ENCODE measurements at regions not wholly inside any gene's neighbourhood (a gene's known extent, or its start where the extent isn't known, plus 50 kb on each side); places are given as distances from the start of the nearest gene placed in this dataset.
"Not testable (repeated sequence)": the region's sequence is repeated elsewhere in the genome, so short reads cannot be mapped to it uniquely, and the experiment has no call there.

DNA sequence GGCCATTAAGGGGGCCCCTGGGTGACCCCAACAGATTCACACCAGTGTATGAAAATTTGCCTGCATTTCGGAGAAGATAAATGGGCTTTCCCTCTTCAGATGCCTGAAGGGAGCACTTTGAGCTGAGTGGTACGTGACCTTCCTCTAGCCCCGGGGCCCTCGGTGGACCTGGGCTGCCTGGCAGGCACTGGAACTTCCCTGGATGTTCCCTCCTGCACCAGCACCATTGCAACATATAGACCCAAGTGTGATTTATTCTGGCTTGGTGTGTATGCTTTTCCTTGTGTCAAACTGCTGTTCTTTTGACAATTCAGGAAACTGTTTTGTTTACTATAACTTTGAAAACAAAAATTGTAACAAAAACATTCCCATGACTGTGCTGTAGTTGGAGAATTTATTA is 93.8 kb downstream of the TNFRSF13B start:
- no peak for DNase-seq (ENCODE audit: extremely low read depth, insufficient read length)
- Histone ChIP-seq H3K36me3 (ENCODE audit: control insufficient read depth, insufficient read depth, low read length) (no peaks in the 10 kb centered on the region), H3K4me3 (replicated peaks; ENCODE audit: low read depth, low read length) (no peak overlapping the region), H3K27me3 (replicated peaks; ENCODE audit: control insufficient read depth, insufficient read depth, low read length) (no peaks in the 10 kb centered on the region; the same call in none of the 2 replicates)
- TF ChIP-seq, protein P1, sequence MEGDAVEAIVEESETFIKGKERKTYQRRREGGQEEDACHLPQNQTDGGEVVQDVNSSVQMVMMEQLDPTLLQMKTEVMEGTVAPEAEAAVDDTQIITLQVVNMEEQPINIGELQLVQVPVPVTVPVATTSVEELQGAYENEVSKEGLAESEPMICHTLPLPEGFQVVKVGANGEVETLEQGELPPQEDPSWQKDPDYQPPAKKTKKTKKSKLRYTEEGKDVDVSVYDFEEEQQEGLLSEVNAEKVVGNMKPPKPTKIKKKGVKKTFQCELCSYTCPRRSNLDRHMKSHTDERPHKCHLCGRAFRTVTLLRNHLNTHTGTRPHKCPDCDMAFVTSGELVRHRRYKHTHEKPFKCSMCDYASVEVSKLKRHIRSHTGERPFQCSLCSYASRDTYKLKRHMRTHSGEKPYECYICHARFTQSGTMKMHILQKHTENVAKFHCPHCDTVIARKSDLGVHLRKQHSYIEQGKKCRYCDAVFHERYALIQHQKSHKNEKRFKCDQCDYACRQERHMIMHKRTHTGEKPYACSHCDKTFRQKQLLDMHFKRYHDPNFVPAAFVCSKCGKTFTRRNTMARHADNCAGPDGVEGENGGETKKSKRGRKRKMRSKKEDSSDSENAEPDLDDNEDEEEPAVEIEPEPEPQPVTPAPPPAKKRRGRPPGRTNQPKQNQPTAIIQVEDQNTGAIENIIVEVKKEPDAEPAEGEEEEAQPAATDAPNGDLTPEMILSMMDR (IDR thresholded peaks at IDR 0.05; ENCODE audit: insufficient read depth, low read length, poor library complexity, severe bottlenecking): no peak

DNA sequence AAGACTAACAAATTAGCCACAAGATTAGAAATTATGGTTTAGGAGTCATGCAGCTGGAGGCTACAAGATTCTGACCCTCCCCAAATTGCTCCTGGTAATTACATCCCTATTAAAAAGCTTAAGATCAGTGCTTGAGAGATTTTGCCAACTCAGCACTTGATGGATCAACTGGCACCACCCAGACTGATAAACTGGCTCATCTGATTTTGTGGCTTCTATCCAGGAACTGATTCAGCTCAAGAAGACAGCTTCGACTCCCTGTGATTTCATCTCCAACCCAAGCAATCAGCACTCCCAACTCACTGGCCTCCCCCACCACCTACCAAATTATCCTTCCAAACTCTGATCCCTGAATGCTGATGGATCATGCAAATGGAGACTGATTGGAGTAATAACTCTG is 94.8 kb downstream of the TNFRSF13B start:
- DNase-seq (ENCODE audit: extremely low read depth, insufficient read length): no peak

DNA sequence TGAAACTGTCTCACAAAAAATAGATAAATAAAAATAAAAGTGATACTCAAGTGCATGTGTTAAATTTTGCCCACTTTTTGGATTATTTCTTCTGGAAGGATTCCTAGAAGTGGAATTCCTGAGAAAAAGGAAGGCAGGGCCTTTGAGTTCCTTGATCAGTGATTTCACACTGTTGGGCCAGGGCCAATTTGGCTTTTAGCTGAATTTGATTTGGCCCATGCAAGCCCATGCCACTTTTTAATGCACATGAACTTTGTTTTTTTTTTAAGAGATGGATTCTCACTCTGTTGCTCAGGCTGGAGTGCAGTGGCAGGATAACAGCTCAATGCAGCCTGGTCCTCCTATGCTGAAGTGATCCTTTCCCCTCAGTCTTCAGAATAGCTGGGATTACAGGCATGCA is 96.3 kb downstream of the TNFRSF13B start:
- TF ChIP-seq, protein P1 (IDR thresholded peaks at IDR 0.05; ENCODE audit: insufficient read depth, low read length, poor library complexity, severe bottlenecking): no peak
- no peak for DNase-seq (ENCODE audit: extremely low read depth, insufficient read length)
- Histone ChIP-seq H3K27me3 (replicated peaks; ENCODE audit: control insufficient read depth, insufficient read depth, low read length) (no peaks in the 10 kb centered on the region; the same call in none of the 2 replicates), H3K36me3 (ENCODE audit: control insufficient read depth, insufficient read depth, low read length) (no peaks in the 10 kb centered on the region), H3K4me3 (replicated peaks; ENCODE audit: low read depth, low read length) (no peak overlapping the region)

More for the DNA sequence above, 94.8 kb downstream of the TNFRSF13B start:
- Histone ChIP-seq H3K36me3 (ENCODE audit: control insufficient read depth, insufficient read depth, low read length) (no peaks in the 10 kb centered on the region), H3K4me3 (replicated peaks; ENCODE audit: low read depth, low read length) (no peak overlapping the region), H3K27me3 (replicated peaks; ENCODE audit: control insufficient read depth, insufficient read depth, low read length) (no peaks in the 10 kb centered on the region; the same call in none of the 2 replicates)
- TF ChIP-seq, protein P1 (IDR thresholded peaks at IDR 0.05; ENCODE audit: insufficient read depth, low read length, poor library complexity, severe bottlenecking): no peak

DNA sequence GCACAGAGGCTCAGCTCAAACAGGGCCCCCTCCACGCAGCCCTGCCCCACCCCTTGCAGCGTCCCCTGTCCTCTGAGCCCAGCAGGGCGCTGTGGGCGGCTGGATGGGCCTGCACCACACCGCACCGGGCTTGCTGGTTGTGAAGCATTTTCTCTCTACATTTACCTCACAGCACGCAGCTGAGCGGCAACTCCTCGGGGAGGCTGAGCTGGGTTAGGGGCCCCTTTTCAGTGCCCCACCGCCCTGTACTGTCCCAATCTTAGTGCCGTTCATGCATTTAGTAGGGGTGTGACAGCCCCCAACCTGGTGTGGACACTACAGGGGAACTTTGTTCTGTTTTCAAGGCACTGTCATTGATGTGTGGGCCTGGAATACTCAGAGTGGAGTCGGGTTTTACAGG is 97.7 kb downstream of the TNFRSF13B start:
- DNase-seq (ENCODE audit: extremely low read depth, insufficient read length); H3K36me3 ChIP-seq (ENCODE audit: control insufficient read depth, insufficient read depth, low read length); H3K4me3 ChIP-seq (replicated peaks; ENCODE audit: low read depth, low read length); H3K27me3 ChIP-seq (replicated peaks; ENCODE audit: control insufficient read depth, insufficient read depth, low read length): not testable (repeated sequence)

DNA sequence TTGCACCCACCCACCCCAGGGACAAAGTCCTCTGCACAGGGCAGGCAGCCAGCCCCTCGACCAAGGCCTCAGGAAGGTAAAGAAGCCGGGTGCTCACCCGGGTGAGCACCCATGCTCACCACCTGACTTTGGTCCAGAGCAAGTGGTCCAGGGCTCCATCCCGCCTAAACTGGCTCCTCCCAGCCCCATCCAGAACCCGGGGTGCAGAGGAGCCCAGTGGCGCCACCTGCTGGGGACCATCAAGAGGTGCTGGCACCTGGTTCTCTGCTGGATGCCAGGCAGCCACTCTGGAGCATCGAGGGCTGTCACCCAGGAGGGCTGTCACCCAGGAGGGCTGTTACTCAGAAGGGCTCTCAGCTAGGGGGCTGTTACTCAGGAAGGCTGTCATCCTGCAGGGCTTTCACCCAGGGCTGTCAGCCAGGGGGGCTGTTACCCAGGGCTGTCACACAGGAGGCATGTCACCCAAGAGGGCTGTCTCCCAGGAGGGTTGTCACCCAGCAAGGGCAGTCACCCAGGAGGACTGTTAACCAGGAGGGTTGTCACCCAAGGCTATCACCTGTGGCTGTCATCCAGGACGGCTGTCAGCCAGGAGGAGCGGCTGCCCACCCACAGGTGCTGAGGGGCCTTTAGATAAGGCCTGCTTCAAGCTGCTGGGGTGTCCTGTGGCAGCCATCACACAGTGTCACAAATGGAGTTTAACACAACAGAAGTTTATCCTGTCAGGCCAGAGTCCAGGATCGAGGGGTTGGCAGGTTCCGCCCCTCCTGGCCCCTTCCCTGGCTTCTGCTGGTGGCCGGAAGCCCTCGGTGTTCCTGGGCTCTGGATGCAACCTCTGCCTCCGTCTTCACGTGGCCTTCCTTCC is 98.5 kb downstream of the TNFRSF13B start:
- TF ChIP-seq, protein P1 (IDR thresholded peaks at IDR 0.05; ENCODE audit: insufficient read depth, low read length, poor library complexity, severe bottlenecking): peak; percentile 87
- no peak for DNase-seq (ENCODE audit: extremely low read depth, insufficient read length)
- H3K27me3 ChIP-seq (replicated peaks; ENCODE audit: control insufficient read depth, insufficient read depth, low read length): no peaks in the 10 kb centered on the region; the same call in 1 of the 2 replicates
- no peak overlapping the region for H3K4me3 ChIP-seq (replicated peaks; ENCODE audit: low read depth, low read length)
- H3K36me3 ChIP-seq (ENCODE audit: control insufficient read depth, insufficient read depth, low read length): no peaks in the 10 kb centered on the region

DNA sequence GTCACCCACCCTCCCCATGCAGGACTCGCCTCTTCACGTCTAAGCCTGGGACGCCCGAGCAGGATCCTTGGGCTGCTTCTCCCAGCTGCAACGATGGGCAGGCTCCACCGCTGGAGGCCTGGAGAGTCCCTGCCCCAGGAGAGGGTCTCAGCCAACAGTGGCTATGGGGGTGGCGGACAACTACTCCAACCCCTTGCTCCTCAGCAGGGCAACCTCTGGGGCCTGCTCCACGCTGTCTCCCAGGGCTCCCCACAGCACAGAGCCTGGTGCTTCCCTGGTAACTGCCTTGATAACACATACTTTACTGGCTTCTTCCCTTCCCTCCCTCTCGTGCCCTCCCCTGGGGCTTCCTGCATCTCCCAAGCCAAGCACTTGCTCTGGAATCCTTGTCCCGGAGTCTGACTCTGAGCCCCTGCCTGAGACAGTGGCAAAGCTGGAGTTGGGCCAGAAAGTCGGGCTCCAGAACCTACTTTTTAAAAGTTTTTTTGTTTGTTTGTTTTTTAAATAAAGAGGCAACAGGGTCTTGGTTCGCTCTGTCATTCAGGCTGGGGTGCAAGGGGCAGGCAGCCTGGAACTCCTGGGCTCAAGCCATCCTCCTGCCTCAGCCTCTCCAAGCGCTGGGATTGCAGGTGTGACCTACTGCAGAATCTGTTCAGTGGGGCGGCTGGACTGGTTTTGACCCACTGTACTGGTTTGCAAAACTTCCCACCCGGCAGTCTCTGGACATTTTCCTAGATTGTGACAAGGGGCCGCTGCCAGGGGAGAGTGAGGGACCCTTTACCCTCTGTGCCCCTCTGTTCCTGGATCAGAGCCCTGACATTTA is 99.4 kb downstream of the TNFRSF13B start:
- Histone ChIP-seq H3K4me3 (replicated peaks; ENCODE audit: low read depth, low read length) (no peak overlapping the region), H3K36me3 (ENCODE audit: control insufficient read depth, insufficient read depth, low read length) (no peaks in the 10 kb centered on the region), H3K27me3 (replicated peaks; ENCODE audit: control insufficient read depth, insufficient read depth, low read length) (no peaks in the 10 kb centered on the region; the same call in 1 of the 2 replicates)
- no peak for DNase-seq (ENCODE audit: extremely low read depth, insufficient read length)
- TF ChIP-seq, protein P1 (IDR thresholded peaks at IDR 0.05; ENCODE audit: insufficient read depth, low read length, poor library complexity, severe bottlenecking): no peak

DNA sequence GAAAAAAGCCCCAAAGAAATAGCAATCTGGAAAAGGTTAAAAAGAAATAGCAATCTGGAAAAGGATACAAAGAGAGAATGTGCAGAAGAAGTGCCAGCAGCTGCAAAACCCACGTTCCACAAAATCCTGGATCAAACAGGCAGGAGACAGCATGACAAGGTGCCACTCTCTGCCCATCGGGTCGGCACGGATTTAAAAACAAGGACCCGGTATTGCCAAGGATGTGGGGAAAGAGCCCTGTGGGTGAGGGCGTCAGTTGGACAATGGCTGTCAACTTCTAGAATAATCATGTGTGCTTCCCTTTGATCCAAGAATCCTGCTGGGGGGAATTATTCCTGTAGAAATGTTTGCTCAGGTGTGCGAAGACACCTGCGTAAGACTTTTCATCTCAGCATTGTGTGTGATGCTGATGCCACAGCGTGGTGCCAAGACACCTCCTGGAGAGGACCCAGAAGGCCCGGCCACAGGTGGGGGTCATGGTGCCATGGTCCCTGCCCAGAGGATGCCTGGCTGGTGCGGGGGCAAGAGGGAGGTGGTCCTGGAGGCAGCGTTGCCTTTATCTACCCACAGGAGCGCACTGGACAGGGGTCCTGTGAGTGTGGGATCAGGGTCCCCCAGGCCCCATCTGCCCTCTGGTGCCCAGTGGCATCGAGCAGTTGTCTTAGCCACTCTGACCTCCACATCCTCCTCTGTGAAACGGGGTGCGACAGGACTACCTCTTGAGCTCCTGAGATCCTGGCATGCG is 100.3 kb downstream of the TNFRSF13B start:
- not testable (repeated sequence) for H3K36me3 ChIP-seq (ENCODE audit: control insufficient read depth, insufficient read depth, low read length); H3K27me3 ChIP-seq (replicated peaks; ENCODE audit: control insufficient read depth, insufficient read depth, low read length); DNase-seq (ENCODE audit: extremely low read depth, insufficient read length); H3K4me3 ChIP-seq (replicated peaks; ENCODE audit: low read depth, low read length)
